ENCODE measurements at regions not wholly inside any gene's neighbourhood (a gene's known extent, or its start where the extent isn't known, plus 50 kb on each side); places are given as distances from the start of the nearest gene placed in this dataset.

DNA sequence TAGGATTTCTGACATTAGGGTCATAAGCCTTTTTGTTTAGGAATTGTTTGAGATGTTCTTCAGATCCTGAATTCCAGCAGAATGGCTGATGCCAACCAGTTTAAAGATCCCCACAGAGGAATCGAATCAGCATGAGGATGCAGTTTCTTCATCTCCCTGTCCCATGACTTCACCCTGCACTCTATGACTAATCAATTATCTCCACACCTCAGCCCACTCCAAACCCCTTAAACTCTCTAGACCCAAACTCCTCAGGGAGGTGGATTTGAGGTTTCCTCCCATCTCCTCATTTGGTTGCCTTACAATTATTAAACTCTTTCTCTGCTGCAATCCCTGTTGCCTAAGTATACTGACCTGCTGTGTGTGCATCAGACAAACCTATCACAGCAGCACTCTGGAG lies 86.5 kb upstream of the CRY1 start:
- no peaks in the 10 kb centered on the region for H3K27me3 ChIP-seq
- DNase-seq (ENCODE audit: low spot score), result no peak

DNA sequence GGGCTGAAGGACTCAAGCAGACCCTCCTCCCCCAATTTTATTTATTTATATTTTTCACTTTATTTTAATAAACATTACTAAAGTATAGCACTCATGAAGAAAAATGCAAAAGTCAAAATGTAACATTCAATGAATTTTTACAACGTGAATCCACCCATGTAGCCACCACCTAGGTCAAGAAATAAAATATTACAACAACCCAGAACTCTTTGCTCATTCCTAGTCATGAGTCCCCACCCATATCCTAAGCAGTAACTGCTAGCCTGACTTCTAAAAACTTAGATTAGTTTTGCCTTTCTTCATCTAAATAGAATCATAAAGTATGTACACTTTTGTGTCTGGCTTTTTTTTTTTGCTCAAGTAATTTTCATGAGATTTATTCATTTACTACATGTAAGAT lies 86.9 kb upstream of the CRY1 start:
- 70% methylated on average over 1 of the region's 1 CpG for WGBS (ENCODE audit: low lambda C conversion rate, missing lambda C conversion rate)
- H3K9me2 ChIP-seq (replicated peaks; ENCODE audit: insufficient read depth), result no peaks in the 10 kb centered on the region
- H3K27me3 ChIP-seq, result no peaks in the 10 kb centered on the region
- no peaks in the 10 kb centered on the region for H3K36me3 ChIP-seq (replicated peaks; ENCODE audit: insufficient read depth, low read depth)
- no peak overlapping the region for H3K27ac ChIP-seq
- no peak overlapping the region for H3K4me3 ChIP-seq
- no peak overlapping the region for H3K4me2 ChIP-seq
- no peak overlapping the region for H2AFZ ChIP-seq
- no peaks in the 10 kb centered on the region for H3K9me3 ChIP-seq (ENCODE audit: low read depth)
- H3K4me1 ChIP-seq (ENCODE audit: insufficient read depth), result no peaks in the 10 kb centered on the region
- no peak for DNase-seq (ENCODE audit: low spot score)
- no peak for TF ChIP-seq EZH2phosphoT487 (IDR thresholded peaks at IDR 0.05; ENCODE audit: low read depth, severe bottlenecking, unreplicated experiment)
- TF ChIP-seq EZH2 (IDR thresholded peaks at IDR 0.05; ENCODE audit: borderline replicate concordance), result no peak
- TF ChIP-seq, protein P1, sequence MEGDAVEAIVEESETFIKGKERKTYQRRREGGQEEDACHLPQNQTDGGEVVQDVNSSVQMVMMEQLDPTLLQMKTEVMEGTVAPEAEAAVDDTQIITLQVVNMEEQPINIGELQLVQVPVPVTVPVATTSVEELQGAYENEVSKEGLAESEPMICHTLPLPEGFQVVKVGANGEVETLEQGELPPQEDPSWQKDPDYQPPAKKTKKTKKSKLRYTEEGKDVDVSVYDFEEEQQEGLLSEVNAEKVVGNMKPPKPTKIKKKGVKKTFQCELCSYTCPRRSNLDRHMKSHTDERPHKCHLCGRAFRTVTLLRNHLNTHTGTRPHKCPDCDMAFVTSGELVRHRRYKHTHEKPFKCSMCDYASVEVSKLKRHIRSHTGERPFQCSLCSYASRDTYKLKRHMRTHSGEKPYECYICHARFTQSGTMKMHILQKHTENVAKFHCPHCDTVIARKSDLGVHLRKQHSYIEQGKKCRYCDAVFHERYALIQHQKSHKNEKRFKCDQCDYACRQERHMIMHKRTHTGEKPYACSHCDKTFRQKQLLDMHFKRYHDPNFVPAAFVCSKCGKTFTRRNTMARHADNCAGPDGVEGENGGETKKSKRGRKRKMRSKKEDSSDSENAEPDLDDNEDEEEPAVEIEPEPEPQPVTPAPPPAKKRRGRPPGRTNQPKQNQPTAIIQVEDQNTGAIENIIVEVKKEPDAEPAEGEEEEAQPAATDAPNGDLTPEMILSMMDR (IDR thresholded peaks at IDR 0.05; ENCODE audit: poor library complexity), result no peak
- H3K79me2 ChIP-seq, result no peaks in the 10 kb centered on the region
- no peaks in the 10 kb centered on the region for H4K20me1 ChIP-seq (ENCODE audit: insufficient read depth, poor library complexity, severe bottlenecking)

More for the DNA sequence above, 86.5 kb upstream of the CRY1 start:
- Histone ChIP-seq H3K27ac (no peak overlapping the region), H3K9me3 (ENCODE audit: low read depth) (no peaks in the 10 kb centered on the region), H2AFZ (no peak overlapping the region), H4K20me1 (ENCODE audit: insufficient read depth, poor library complexity, severe bottlenecking) (no peaks in the 10 kb centered on the region), H3K4me1 (ENCODE audit: insufficient read depth) (no peaks in the 10 kb centered on the region), H3K4me3 (no peak overlapping the region), H3K4me2 (no peak overlapping the region), H3K79me2 (no peaks in the 10 kb centered on the region), H3K36me3 (replicated peaks; ENCODE audit: insufficient read depth, low read depth) (no peaks in the 10 kb centered on the region), H3K9me2 (replicated peaks; ENCODE audit: insufficient read depth) (no peaks in the 10 kb centered on the region)
- TF ChIP-seq, protein P1 (IDR thresholded peaks at IDR 0.05; ENCODE audit: poor library complexity), result no peak
- TF ChIP-seq EZH2 (IDR thresholded peaks at IDR 0.05; ENCODE audit: borderline replicate concordance), result no peak
- TF ChIP-seq EZH2phosphoT487 (IDR thresholded peaks at IDR 0.05; ENCODE audit: low read depth, severe bottlenecking, unreplicated experiment), result no peak
- 94% methylated on average over 1 of the region's 1 CpG for WGBS (ENCODE audit: low lambda C conversion rate, missing lambda C conversion rate)

DNA sequence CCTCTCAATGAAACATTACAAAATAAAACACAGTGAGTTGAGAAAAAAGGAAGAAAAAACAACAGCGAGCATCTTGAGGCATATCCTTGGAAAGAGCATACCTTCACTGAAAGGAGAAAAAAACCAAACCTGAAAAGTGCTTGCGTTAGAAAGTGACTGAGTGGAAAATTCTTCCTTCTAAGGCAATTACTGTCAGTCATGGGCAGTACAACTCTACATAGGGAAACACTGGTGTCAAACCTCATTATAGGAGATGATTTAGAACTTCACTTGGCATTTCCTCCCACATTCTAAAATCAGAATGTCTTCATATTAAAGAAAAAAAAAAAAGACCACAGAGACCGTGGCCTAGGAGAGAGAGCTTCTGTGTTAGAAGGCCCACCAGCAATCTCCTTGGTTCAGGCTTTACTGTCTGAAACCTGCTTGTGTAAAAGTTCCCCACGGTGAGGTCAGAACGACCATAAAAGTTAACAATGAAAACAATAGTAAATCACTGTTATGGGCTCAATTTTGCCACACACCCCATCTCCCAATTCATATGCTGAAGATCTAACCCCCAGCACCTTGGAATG lies 91.1 kb upstream of the CRY1 start:
- no peaks in the 10 kb centered on the region for H3K27me3 ChIP-seq
- H3K79me2 ChIP-seq, result no peaks in the 10 kb centered on the region
- DNase-seq (ENCODE audit: low spot score), result no peak
- H4K20me1 ChIP-seq (ENCODE audit: insufficient read depth, poor library complexity, severe bottlenecking), result no peaks in the 10 kb centered on the region
- H3K9me3 ChIP-seq (ENCODE audit: low read depth), result no peaks in the 10 kb centered on the region
- TF ChIP-seq, protein P1 (IDR thresholded peaks at IDR 0.05; ENCODE audit: poor library complexity), result no peak
- TF ChIP-seq EZH2 (IDR thresholded peaks at IDR 0.05; ENCODE audit: borderline replicate concordance), result no peak
- no peak for TF ChIP-seq EZH2phosphoT487 (IDR thresholded peaks at IDR 0.05; ENCODE audit: low read depth, severe bottlenecking, unreplicated experiment)
- H3K27ac ChIP-seq, result no peak overlapping the region
- no peaks in the 10 kb centered on the region for H3K4me1 ChIP-seq (ENCODE audit: insufficient read depth)
- H2AFZ ChIP-seq, result no peak overlapping the region
- H3K4me2 ChIP-seq, result no peak overlapping the region
- H3K9me2 ChIP-seq (replicated peaks; ENCODE audit: insufficient read depth), result no peaks in the 10 kb centered on the region
- no peaks in the 10 kb centered on the region for H3K36me3 ChIP-seq (replicated peaks; ENCODE audit: insufficient read depth, low read depth)
- WGBS (ENCODE audit: low lambda C conversion rate, missing lambda C conversion rate), result 51% methylated on average over 5 of the region's 5 CpGs
- no peak overlapping the region for H3K4me3 ChIP-seq
